ES-I3 (cell line): ENCODE measurements at regions not wholly inside any gene's neighbourhood (a gene's known extent, or its start where the extent isn't known, plus 50 kb on each side); places are given as distances from the start of the nearest gene placed in this dataset.
"Not testable (repeated sequence)": the region's sequence is repeated elsewhere in the genome, so short reads cannot be mapped to it uniquely, and the experiment has no call there.

ENCODE experiments used
- H3K36me3 ChIP-seq: 2 replicates; pipeline ENCODE4 v1.6.1; 2013; ENCODE audit warnings: mild to moderate bottlenecking, low read length, control low read depth, moderate library complexity; ENCODE audit not compliant: insufficient read depth
- H3K4me1 ChIP-seq: 2 replicates; pipeline ENCODE4 v1.6.1; 2013; ENCODE audit warnings: mild to moderate bottlenecking, control low read depth, low read length; ENCODE audit not compliant: insufficient read depth
- H3K9ac ChIP-seq: 2 replicates; pipeline ENCODE4 v1.6.1; 2013; ENCODE audit warnings: low read depth, mild to moderate bottlenecking, low read length, moderate library complexity
- H3K9me3 ChIP-seq: 2 replicates; pipeline ENCODE4 v1.6.1; 2013; ENCODE audit warnings: mild to moderate bottlenecking, low read length, moderate library complexity; ENCODE audit not compliant: control insufficient read depth, insufficient read depth

DNA sequence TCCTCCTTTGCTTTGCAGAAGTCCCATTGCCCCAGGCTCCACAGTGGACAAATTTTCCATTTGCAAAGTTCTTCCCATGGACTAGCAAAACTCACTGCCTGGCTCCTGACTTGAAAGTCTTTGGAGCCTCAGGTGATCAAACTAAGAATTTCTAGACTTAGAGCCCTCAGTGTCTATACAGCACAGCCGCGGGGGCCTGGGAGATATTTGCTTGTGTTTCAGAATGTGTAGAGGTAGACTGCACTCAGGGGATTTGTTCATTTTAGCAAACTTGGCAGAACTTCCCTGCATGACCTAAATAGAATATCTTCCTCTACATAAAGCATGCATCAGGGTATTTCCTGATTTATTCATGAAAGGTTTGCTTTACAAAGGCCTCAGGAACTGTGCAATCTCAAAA lies 384.2 kb upstream of the ZNF462 start:
- H3K4me1 ChIP-seq, result no peaks in the 10 kb centered on the region
- H3K36me3 ChIP-seq, result no peaks in the 10 kb centered on the region
- H3K9ac ChIP-seq, result no peak overlapping the region
- no peaks in the 10 kb centered on the region for H3K9me3 ChIP-seq

DNA sequence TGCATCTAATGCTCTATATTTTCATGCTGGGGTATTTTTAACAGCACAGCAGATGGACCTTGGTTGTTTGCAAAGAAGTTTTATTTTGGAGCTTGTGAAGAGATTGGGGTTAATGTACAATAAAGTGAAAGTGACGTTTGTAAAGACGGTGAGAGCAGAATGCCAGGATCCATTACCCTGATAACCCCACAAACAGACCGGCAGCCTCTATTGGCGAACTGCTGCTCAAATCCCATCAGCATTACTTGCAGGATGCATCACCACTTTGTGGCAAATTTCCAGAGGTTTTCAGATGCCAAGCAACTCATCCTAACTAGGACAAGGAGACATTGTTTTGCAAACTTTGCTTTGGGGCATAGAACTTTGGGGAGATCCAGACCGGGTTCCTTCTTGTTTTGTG lies 383.3 kb upstream of the ZNF462 start:
- Histone ChIP-seq H3K4me1 (no peaks in the 10 kb centered on the region), H3K36me3 (no peaks in the 10 kb centered on the region), H3K9ac (no peak overlapping the region), H3K9me3 (no peaks in the 10 kb centered on the region)

GRCh38 chr9:106481013-106481609 lies 381.9 kb upstream of the ZNF462 start:
- Histone ChIP-seq H3K4me1 (no peaks in the 10 kb centered on the region), H3K36me3 (no peaks in the 10 kb centered on the region), H3K9me3 (no peaks in the 10 kb centered on the region), H3K9ac (no peak overlapping the region)

- Histone ChIP-seq H3K9me3 (no peaks in the 10 kb centered on the region), H3K36me3 (no peaks in the 10 kb centered on the region), H3K9ac (no peak overlapping the region), H3K4me1 (no peaks in the 10 kb centered on the region)
Measured at GRCh38 chr9:106482733-106483132, 380.2 kb upstream of the ZNF462 start.

- Histone ChIP-seq H3K9ac (no peak overlapping the region), H3K36me3 (no peaks in the 10 kb centered on the region), H3K4me1 (no peaks in the 10 kb centered on the region), H3K9me3 (no peaks in the 10 kb centered on the region)
Measured at GRCh38 chr9:106486685-106487084, 376.3 kb upstream of the ZNF462 start.

DNA sequence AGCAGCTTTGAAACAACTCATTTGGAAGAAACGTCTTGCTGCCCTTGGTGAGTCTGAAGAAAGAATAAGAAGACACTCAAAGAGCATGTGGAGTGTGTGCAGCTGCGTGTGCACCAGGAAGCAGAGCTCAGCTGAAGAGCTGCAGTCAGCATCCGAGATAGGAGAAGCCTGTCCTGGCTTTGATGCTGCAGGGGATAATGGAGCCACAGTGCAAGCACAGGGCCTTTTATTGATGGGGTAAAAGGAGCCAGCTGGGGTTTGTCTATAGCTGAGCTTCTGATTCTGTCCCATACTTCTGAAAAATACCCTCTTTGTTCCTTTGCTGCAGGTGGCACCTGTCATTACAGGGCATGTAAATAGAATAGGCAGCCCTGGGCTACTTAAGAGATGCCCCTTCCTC lies 375.7 kb upstream of the ZNF462 start:
- Histone ChIP-seq H3K4me1 (no peaks in the 10 kb centered on the region), H3K36me3 (no peaks in the 10 kb centered on the region), H3K9me3 (no peaks in the 10 kb centered on the region), H3K9ac (no peak overlapping the region)

GRCh38 chr9:106492126-106492525 lies 370.8 kb upstream of the ZNF462 start:
- H3K9ac ChIP-seq, H3K4me1 ChIP-seq, H3K9me3 ChIP-seq, H3K36me3 ChIP-seq: not testable (repeated sequence)

DNA sequence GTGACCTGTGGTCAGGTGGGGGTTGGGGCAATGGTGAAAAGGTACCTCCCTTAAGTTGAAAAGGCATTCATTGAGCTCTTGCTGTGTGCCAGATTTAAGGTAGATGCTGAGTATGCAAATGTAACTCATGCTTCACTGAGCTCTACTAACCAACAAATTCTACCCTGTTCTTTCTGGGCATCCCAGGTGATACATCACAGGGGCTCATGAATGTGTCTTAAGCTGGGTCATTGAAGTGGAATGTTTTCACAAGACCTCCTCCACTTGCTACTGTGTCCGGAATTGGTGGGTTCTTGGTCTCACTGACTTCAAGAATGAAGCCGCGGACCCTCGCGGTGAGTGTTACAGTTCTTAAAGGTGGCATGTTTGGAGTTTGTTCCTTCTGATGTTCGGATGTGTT lies 362.8 kb upstream of the ZNF462 start:
- Histone ChIP-seq H3K9me3 (no peaks in the 10 kb centered on the region), H3K36me3 (no peaks in the 10 kb centered on the region), H3K4me1 (no peaks in the 10 kb centered on the region), H3K9ac (no peak overlapping the region)

- not testable (repeated sequence) for H3K9ac ChIP-seq, H3K9me3 ChIP-seq, H3K36me3 ChIP-seq, H3K4me1 ChIP-seq
Measured at GRCh38 chr9:106501210-106501609, 361.8 kb upstream of the ZNF462 start.

- no peaks in the 10 kb centered on the region for H3K9me3 ChIP-seq
- H3K4me1 ChIP-seq, result no peaks in the 10 kb centered on the region
- no peak overlapping the region for H3K9ac ChIP-seq
- H3K36me3 ChIP-seq, result no peaks in the 10 kb centered on the region
Measured at GRCh38 chr9:106502930-106503329, 360.0 kb upstream of the ZNF462 start.

DNA sequence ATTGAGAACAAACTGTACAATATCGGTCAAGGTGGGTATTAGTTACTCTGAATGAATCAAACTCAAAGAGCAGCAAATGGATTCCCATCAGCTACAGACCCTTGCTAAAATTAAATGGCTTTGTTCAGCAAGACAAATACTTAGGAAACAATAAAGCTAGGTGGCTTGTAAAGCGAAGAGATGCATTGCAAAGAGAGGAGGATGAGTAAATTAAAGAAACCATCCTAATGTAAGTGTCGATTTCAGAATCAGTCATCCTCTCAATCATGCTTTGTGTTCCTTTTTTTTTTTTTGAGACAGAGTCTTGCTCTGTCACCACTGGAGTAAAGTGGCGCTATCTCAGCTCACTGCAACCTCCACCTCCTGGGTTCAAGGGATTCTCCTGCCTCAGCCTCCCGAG lies 359.2 kb upstream of the ZNF462 start:
- Histone ChIP-seq H3K36me3 (no peaks in the 10 kb centered on the region), H3K9ac (no peak overlapping the region), H3K4me1 (no peaks in the 10 kb centered on the region), H3K9me3 (no peaks in the 10 kb centered on the region)

GRCh38 chr9:106526716-106527204 lies 336.2 kb upstream of the ZNF462 start:
- Histone ChIP-seq H3K9me3 (0 out of 2 replicates have a peak, but pooled peaks cover 3% of the 10 kb centered on the region), H3K4me1 (no peaks in the 10 kb centered on the region; the same call in 1 of the 2 replicates), H3K36me3 (no peaks in the 10 kb centered on the region), H3K9ac (no peak overlapping the region)

GRCh38 chr9:106528158-106528557 lies 334.8 kb upstream of the ZNF462 start:
- Histone ChIP-seq H3K4me1 (no peaks in the 10 kb centered on the region; the same call in 1 of the 2 replicates), H3K9ac (no peak overlapping the region), H3K36me3 (no peaks in the 10 kb centered on the region), H3K9me3 (no peaks in the 10 kb centered on the region)

- H3K36me3 ChIP-seq, result no peaks in the 10 kb centered on the region
Measured at GRCh38 chr9:106529616-106530015, 333.4 kb upstream of the ZNF462 start.

GRCh38 chr9:106531491-106531890 lies 331.5 kb upstream of the ZNF462 start:
- Histone ChIP-seq H3K36me3 (no peaks in the 10 kb centered on the region), H3K4me1 (peaks cover 9% of the 10 kb centered on the region; the same call in 1 of the 2 replicates), H3K9ac (no peak overlapping the region), H3K9me3 (no peaks in the 10 kb centered on the region)

More at GRCh38 chr9:106529616-106530015, 333.4 kb upstream of the ZNF462 start:
- Histone ChIP-seq H3K4me1 (no peaks in the 10 kb centered on the region; the same call in 1 of the 2 replicates), H3K9ac (no peak overlapping the region), H3K9me3 (no peaks in the 10 kb centered on the region)
